Endothelial cell of umbilical vein (primary cell): ENCODE measurements at regions not wholly inside any gene's neighbourhood (a gene's known extent, or its start where the extent isn't known, plus 50 kb on each side); places are given as distances from the start of the nearest gene placed in this dataset.

ENCODE experiments used
- BruUV-seq: library from RNA; stranded (reverse); fragments of 400-500 nt; replicated peaks from 2 replicates; lab custom pipeline; 2021; lab: Mats Ljungman, UMichigan
- CTCF ChIA-PET: fragments of 300-600, 350-600 bp; sonication (Branson Sonifier 250); formaldehyde crosslinking; loops from one replicate; lab custom pipeline; 2021; ENCODE audit warnings: antibody characterized with exemption, inconsistent platforms; lab: Charles Lee
- POLR2A ChIA-PET: fragments of 300-600, 350-600 bp; sonication (Branson Sonifier 250); formaldehyde crosslinking; loops from one replicate; lab custom pipeline; 2021; ENCODE audit warnings: antibody characterized with exemption, inconsistent platforms; lab: Charles Lee
- DNase-seq: peaks from one replicate; pipeline ENCODE4 v3.0.0-alpha.2; 2011; ENCODE audit warnings: low read depth, low spot score
- FAIRE-seq: peaks from 2 replicates; lab custom pipeline; 2011; peaks lifted over from hg19 to GRCh38; lab: Jason Lieb, UNC
- H2AFZ ChIP-seq: 2 replicates; pipeline ENCODE4 v1.6.0; 2012; ENCODE audit warnings: low read depth, low read length, control low read depth, inconsistent platforms
- H3K27ac ChIP-seq: 2 replicates; pipeline ENCODE4 v1.5.1; 2011; ENCODE audit warnings: low read depth, mild to moderate bottlenecking, control low read depth, low read length, moderate library complexity; ENCODE audit not compliant: insufficient read depth
- H3K27me3 ChIP-seq, 2 experiments: 2 replicates each; pipeline versions ENCODE4 v1.6.0 to v1.6.1; 2011; ENCODE audit warnings: low read length in 2 of 2, mixed read lengths in 1 of 2; ENCODE audit not compliant: control insufficient read depth in 2 of 2, insufficient read depth in 2 of 2
- H3K36me3 ChIP-seq, 2 experiments: 2 replicates in 1 of 2; 3 replicates in 1 of 2; pipeline ENCODE4 v1.5.1; 2011; ENCODE audit warnings: low read length in 2 of 2, mild to moderate bottlenecking in 1 of 2, moderate library complexity in 1 of 2; ENCODE audit not compliant: control insufficient read depth in 2 of 2, insufficient read depth in 2 of 2; ENCODE audit errors: extremely low read depth in 1 of 2
- H3K4me1 ChIP-seq: 3 replicates; pipeline ENCODE4 v1.5.1; 2011; ENCODE audit warnings: mild to moderate bottlenecking, low read length; ENCODE audit not compliant: control insufficient read depth, insufficient read depth; ENCODE audit errors: extremely low read depth
- H3K4me2 ChIP-seq: 2 replicates; pipeline ENCODE4 v1.6.1; 2011; ENCODE audit warnings: low read length, control low read depth, mixed read lengths; ENCODE audit not compliant: insufficient read depth
- H3K4me3 ChIP-seq, 3 experiments: fragments of 200-600 bp in 1 of 3; sonication (generic), shearing (Covaris generic) in 1 of 3; replicated peaks in 1 of 3; 2 replicates each; pipeline ENCODE4 v1.5.1; 2011 to 2016; ENCODE audit warnings: control low read depth in 3 of 3, low read length in 3 of 3, mild to moderate bottlenecking in 2 of 3, inconsistent platforms in 1 of 3, low read depth in 1 of 3, moderate library complexity in 1 of 3; ENCODE audit not compliant: insufficient read depth in 1 of 3
- H3K79me2 ChIP-seq: 2 replicates; pipeline ENCODE4 v1.6.0; 2012; ENCODE audit warnings: low read length, inconsistent platforms; ENCODE audit not compliant: control insufficient read depth, insufficient read depth
- H3K9ac ChIP-seq: replicated peaks from 2 replicates; pipeline ENCODE3; 2011; ENCODE audit warnings: low read length, control low read depth; ENCODE audit not compliant: insufficient read depth; ENCODE audit errors: extremely low read depth
- H3K9me1 ChIP-seq: replicated peaks from 3 replicates; pipeline ENCODE4 v1.6.0; 2011; ENCODE audit warnings: mild to moderate bottlenecking, low read length; ENCODE audit not compliant: control insufficient read depth, insufficient read depth; ENCODE audit errors: extremely low read depth
- H3K9me3 ChIP-seq: replicated peaks from 2 replicates; pipeline ENCODE4 v1.5.1; 2012; ENCODE audit warnings: low read length, inconsistent platforms; ENCODE audit not compliant: control insufficient read depth, insufficient read depth
- H4K20me1 ChIP-seq: replicated peaks from 2 replicates; pipeline ENCODE3; 2011; ENCODE audit warnings: mild to moderate bottlenecking, low read length; ENCODE audit not compliant: control insufficient read depth, insufficient read depth; ENCODE audit errors: extremely low read depth
- CTCF ChIP-seq, 2 donors: IDR thresholded peaks; 1 replicate in 1 of 2; 2 replicates in 1 of 2; pipeline ENCODE4 v1.5.1; 2011; ENCODE audit warnings: low read length in 2 of 2, mild to moderate bottlenecking in 2 of 2, moderate library complexity in 2 of 2, control low read depth in 1 of 2, inconsistent platforms in 1 of 2, low read depth in 1 of 2; ENCODE audit not compliant: insufficient read depth in 1 of 2; ENCODE audit errors: extremely low read depth in 1 of 2
- EZH2 ChIP-seq: IDR thresholded peaks from 2 replicates; pipeline ENCODE4 v1.6.1; 2012; ENCODE audit warnings: borderline replicate concordance, low read depth, mild to moderate bottlenecking, moderate library complexity, low read length, inconsistent platforms; ENCODE audit not compliant: severe bottlenecking
- FOS ChIP-seq: IDR thresholded peaks from 2 replicates; pipeline ENCODE4 v1.6.1; 2011; ENCODE audit warnings: mild to moderate bottlenecking, low read length, moderate library complexity, borderline replicate concordance; ENCODE audit not compliant: insufficient read depth
- GATA2 ChIP-seq: IDR thresholded peaks from 2 replicates; pipeline ENCODE4 v1.7.0; 2011; ENCODE audit warnings: low read depth, mild to moderate bottlenecking, moderate library complexity, mixed read lengths, low read length; ENCODE audit not compliant: insufficient read length, insufficient read depth
- JUN ChIP-seq: IDR thresholded peaks from 2 replicates; pipeline ENCODE4 v1.6.1; 2011; ENCODE audit warnings: borderline replicate concordance, low read depth; ENCODE audit not compliant: insufficient read length, insufficient read depth
- MAX ChIP-seq: IDR thresholded peaks from 2 replicates; pipeline ENCODE4 v1.6.1; 2011; ENCODE audit not compliant: insufficient read depth, insufficient read length
- MYC ChIP-seq: IDR thresholded peaks from one replicate; pipeline ENCODE4 v1.6.1; 2011; ENCODE audit warnings: mild to moderate bottlenecking, low read depth, low read length
- POLR2A ChIP-seq: IDR thresholded peaks from 2 replicates; pipeline ENCODE4 v1.6.1; 2012; ENCODE audit warnings: low read depth, mild to moderate bottlenecking, control low read depth, low read length
- POLR2AphosphoS5 ChIP-seq: IDR thresholded peaks from 2 replicates; pipeline ENCODE4 v1.6.1; 2012; ENCODE audit warnings: low read depth, mild to moderate bottlenecking, control low read depth, low read length, moderate library complexity; ENCODE audit not compliant: insufficient read depth
- dilution Hi-C: fragments of 300-500 bp; cut with MboI; formaldehyde crosslinking; loops from one replicate; pipeline ENCODE4 v1.15.0; 2019; ENCODE audit warnings: low sequenced_read_pairs; ENCODE audit not compliant: extremely low pct_ligation_motif_present
- intact Hi-C: fragments of 100-400 bp; cut with micrococcal nuclease; formaldehyde crosslinking; loops from one replicate; pipeline ENCODE4 v1.10.0; 2022

GRCh38 chr10:131004276-131004675 is 307.2 kb downstream of the TCERG1L start:
- Histone ChIP-seq H3K4me3 (no peak overlapping the region), H3K9me1 (no peaks in the 10 kb centered on the region), H3K79me2 (no peaks in the 10 kb centered on the region), H2AFZ (no peak overlapping the region), H4K20me1 (no peaks in the 10 kb centered on the region), H3K9ac (no peak overlapping the region), H3K36me3 (no peaks in the 10 kb centered on the region), H3K4me1 (no peaks in the 10 kb centered on the region), H3K9me3 (peaks cover 6% of the 10 kb centered on the region), H3K27ac (no peak overlapping the region), H3K4me2 (no peak overlapping the region), H3K27me3 (no peaks in the 10 kb centered on the region)
- ChIA-PET POLR2A (no interaction called here), CTCF (no interaction called here)
- intact Hi-C loops (no loop called here), dilution Hi-C loops (no loop called here)
- TF ChIP-seq FOS = no peak
- no peak for TF ChIP-seq EZH2
- no peak for TF ChIP-seq MYC
- no peak for TF ChIP-seq POLR2AphosphoS5
- TF ChIP-seq CTCF (IDR thresholded peaks at IDR 0.05; ENCODE audit: extremely low read depth in 1 of 2, insufficient read depth in 1 of 2, low read depth in 1 of 2, low read length in 2 of 2) = no peak
- no peak for TF ChIP-seq JUN
- TF ChIP-seq GATA2 = no peak
- no peak for TF ChIP-seq POLR2A
- TF ChIP-seq MAX = no peak
- BruUV-seq = no TSS peak
- no peak for DNase-seq
- no peak for FAIRE-seq
